DOHH2 (cell line): ENCODE measurements at regions not wholly inside any gene's neighbourhood (a gene's known extent, or its start where the extent isn't known, plus 50 kb on each side); places are given as distances from the start of the nearest gene placed in this dataset.

Experiments used
- EZH2phosphoT487 ChIP-seq: fragments of 200-600 bp; sonication (generic); IDR thresholded peaks from 2 replicates; pipeline ENCODE4 v1.6.1; 2017; ENCODE audit warnings: borderline replicate concordance, mild to moderate bottlenecking, antibody characterized with exemption, low read length, moderate library complexity, mixed read lengths
- TF ChIP-seq, protein P1 (sequence below): fragments of 200-600 bp; sonication (generic); IDR thresholded peaks from one replicate; pipeline ENCODE4 v1.5.1; 2014; ENCODE audit warnings: antibody characterized with exemption, mild to moderate bottlenecking, low read depth, low read length; ENCODE audit not compliant: poor library complexity, severe bottlenecking

DNA sequence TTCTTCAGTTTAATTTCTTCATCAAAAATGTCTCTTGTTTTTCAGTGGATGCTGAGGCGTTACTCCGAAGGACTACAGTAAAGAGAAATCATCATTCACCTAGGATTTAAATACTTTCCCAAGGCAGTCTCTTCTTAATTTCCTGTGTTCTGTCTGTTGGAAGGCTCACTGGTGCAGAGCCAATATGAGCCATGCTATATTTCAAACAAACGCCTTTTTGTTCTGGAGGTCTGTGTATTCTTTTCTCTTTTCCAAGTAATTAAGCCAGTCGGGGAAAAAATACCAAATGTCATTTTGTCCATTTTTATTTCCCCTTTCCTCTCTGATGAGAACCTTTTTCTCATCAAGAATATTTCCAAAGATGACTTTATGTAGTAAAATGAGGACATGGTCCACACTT lies 206.5 kb downstream of the RWDD3 start:
- TF ChIP-seq, protein P1, sequence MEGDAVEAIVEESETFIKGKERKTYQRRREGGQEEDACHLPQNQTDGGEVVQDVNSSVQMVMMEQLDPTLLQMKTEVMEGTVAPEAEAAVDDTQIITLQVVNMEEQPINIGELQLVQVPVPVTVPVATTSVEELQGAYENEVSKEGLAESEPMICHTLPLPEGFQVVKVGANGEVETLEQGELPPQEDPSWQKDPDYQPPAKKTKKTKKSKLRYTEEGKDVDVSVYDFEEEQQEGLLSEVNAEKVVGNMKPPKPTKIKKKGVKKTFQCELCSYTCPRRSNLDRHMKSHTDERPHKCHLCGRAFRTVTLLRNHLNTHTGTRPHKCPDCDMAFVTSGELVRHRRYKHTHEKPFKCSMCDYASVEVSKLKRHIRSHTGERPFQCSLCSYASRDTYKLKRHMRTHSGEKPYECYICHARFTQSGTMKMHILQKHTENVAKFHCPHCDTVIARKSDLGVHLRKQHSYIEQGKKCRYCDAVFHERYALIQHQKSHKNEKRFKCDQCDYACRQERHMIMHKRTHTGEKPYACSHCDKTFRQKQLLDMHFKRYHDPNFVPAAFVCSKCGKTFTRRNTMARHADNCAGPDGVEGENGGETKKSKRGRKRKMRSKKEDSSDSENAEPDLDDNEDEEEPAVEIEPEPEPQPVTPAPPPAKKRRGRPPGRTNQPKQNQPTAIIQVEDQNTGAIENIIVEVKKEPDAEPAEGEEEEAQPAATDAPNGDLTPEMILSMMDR: no peak
- TF ChIP-seq EZH2phosphoT487: no peak
